SK-N-SH (cell line): ENCODE measurements at regions not wholly inside any gene's neighbourhood (a gene's known extent, or its start where the extent isn't known, plus 50 kb on each side); places are given as distances from the start of the nearest gene placed in this dataset.

Experiments used
- CHD2 ChIP-seq: fragments of 150-350 bp; IDR thresholded peaks from 2 replicates; pipeline ENCODE4 v1.6.1; 2018; ENCODE audit warnings: low read length; ENCODE audit not compliant: partially characterized antibody
- TF ChIP-seq, protein P1 (sequence below): fragments of 150-350 bp; IDR thresholded peaks from 2 replicates; pipeline ENCODE4 v1.6.1; 2016; ENCODE audit warnings: mild to moderate bottlenecking, low read depth, low read length
- TF ChIP-seq, protein P2 (sequence below): fragments of 200-600 bp; sonication (generic); IDR thresholded peaks from 2 replicates; pipeline ENCODE4 v1.6.1; 2017; ENCODE audit warnings: antibody characterized with exemption, mild to moderate bottlenecking, moderate library complexity

GRCh38 chr4:112770114-112770513, 133.2 kb downstream of the LARP7 start:
- TF ChIP-seq CHD2 = no peak
- TF ChIP-seq, protein P1, sequence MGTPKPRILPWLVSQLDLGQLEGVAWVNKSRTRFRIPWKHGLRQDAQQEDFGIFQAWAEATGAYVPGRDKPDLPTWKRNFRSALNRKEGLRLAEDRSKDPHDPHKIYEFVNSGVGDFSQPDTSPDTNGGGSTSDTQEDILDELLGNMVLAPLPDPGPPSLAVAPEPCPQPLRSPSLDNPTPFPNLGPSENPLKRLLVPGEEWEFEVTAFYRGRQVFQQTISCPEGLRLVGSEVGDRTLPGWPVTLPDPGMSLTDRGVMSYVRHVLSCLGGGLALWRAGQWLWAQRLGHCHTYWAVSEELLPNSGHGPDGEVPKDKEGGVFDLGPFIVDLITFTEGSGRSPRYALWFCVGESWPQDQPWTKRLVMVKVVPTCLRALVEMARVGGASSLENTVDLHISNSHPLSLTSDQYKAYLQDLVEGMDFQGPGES = no peak
- TF ChIP-seq, protein P2, sequence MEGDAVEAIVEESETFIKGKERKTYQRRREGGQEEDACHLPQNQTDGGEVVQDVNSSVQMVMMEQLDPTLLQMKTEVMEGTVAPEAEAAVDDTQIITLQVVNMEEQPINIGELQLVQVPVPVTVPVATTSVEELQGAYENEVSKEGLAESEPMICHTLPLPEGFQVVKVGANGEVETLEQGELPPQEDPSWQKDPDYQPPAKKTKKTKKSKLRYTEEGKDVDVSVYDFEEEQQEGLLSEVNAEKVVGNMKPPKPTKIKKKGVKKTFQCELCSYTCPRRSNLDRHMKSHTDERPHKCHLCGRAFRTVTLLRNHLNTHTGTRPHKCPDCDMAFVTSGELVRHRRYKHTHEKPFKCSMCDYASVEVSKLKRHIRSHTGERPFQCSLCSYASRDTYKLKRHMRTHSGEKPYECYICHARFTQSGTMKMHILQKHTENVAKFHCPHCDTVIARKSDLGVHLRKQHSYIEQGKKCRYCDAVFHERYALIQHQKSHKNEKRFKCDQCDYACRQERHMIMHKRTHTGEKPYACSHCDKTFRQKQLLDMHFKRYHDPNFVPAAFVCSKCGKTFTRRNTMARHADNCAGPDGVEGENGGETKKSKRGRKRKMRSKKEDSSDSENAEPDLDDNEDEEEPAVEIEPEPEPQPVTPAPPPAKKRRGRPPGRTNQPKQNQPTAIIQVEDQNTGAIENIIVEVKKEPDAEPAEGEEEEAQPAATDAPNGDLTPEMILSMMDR = no peak
